Ishikawa (cell line): ENCODE measurements at regions not wholly inside any gene's neighbourhood (a gene's known extent, or its start where the extent isn't known, plus 50 kb on each side); places are given as distances from the start of the nearest gene placed in this dataset.

ENCODE experiments used
- CEBPB ChIP-seq: IDR thresholded peaks from 2 replicates; pipeline ENCODE4 v1.6.1; 2012
- CREB1 ChIP-seq: IDR thresholded peaks from 2 replicates; pipeline ENCODE4 v1.6.1; 2012; ENCODE audit warnings: low read depth
- EGR1 ChIP-seq: IDR thresholded peaks from 2 replicates; pipeline ENCODE4 v1.6.1; 2012
- EP300 ChIP-seq: IDR thresholded peaks from 2 replicates; pipeline ENCODE4 v1.6.1; 2012; ENCODE audit warnings: borderline replicate concordance
- FOXM1 ChIP-seq: IDR thresholded peaks from 2 replicates; pipeline ENCODE4 v1.6.1; 2012; ENCODE audit warnings: low read depth, borderline replicate concordance
- NFIC ChIP-seq: IDR thresholded peaks from 2 replicates; pipeline ENCODE4 v1.6.1; 2012
- REST ChIP-seq: IDR thresholded peaks from 2 replicates; pipeline ENCODE4 v1.6.1; 2012; ENCODE audit warnings: low read depth, mild to moderate bottlenecking
- TAF1 ChIP-seq: IDR thresholded peaks from 2 replicates; pipeline ENCODE4 v1.6.1; 2012; ENCODE audit warnings: low read depth, mild to moderate bottlenecking
- TCF12 ChIP-seq: IDR thresholded peaks from 2 replicates; pipeline ENCODE4 v1.6.1; 2012; ENCODE audit warnings: low read depth
- YY1 ChIP-seq: IDR thresholded peaks from 2 replicates; pipeline ENCODE4 v1.6.1; 2012; ENCODE audit warnings: low read depth
- TF ChIP-seq, protein P1 (sequence below): IDR thresholded peaks from 2 replicates; pipeline ENCODE4 v1.6.1; 2012

GRCh38 chr13:53405616-53406015 lies 377.0 kb downstream of the OLFM4 start:
- TF ChIP-seq YY1 = no peak
- no peak for TF ChIP-seq EP300
- TF ChIP-seq TCF12 = no peak
- TF ChIP-seq, protein P1, sequence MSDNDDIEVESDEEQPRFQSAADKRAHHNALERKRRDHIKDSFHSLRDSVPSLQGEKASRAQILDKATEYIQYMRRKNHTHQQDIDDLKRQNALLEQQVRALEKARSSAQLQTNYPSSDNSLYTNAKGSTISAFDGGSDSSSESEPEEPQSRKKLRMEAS = no peak
- no peak for TF ChIP-seq CREB1
- no peak for TF ChIP-seq REST
- no peak for TF ChIP-seq FOXM1
- no peak for TF ChIP-seq NFIC
- no peak for TF ChIP-seq EGR1
- no peak for TF ChIP-seq CEBPB
- no peak for TF ChIP-seq TAF1
